Peyer's patch (tissue), 4 donors: ENCODE measurements at regions not wholly inside any gene's neighbourhood (a gene's known extent, or its start where the extent isn't known, plus 50 kb on each side); places are given as distances from the start of the nearest gene placed in this dataset.
A peak's percentile ranks its signal among the peaks of the same experiment; 100 is the strongest.

Source experiments
- DNase-seq, 3 donors: peaks; one replicate each; pipeline ENCODE4 v3.0.0-alpha.2; 2017 to 2019
- H3K27ac ChIP-seq, 4 donors: fragments of 200-600 bp; sonication (generic); one replicate each; pipeline ENCODE4 v1.5.1; 2016 to 2019
- H3K27me3 ChIP-seq, 2 donors: fragments of 200-600 bp; sonication (generic); one replicate each; pipeline ENCODE4 v1.5.1; 2019
- H3K36me3 ChIP-seq, 3 donors: fragments of 200-600 bp; sonication (generic); one replicate each; pipeline ENCODE4 v1.5.1; 2016 to 2019
- H3K4me1 ChIP-seq, 4 donors: fragments of 200-600 bp; sonication (generic); one replicate each; pipeline ENCODE4 v1.5.1; 2016 to 2019
- H3K4me3 ChIP-seq, 4 donors: fragments of 200-600 bp; sonication (generic); 1 replicate in 3 of 4; 2 replicates in 1 of 4; pipeline ENCODE4 v1.5.1; 2016 to 2019; ENCODE audit warnings: mild to moderate bottlenecking in 1 of 4
- H3K9me3 ChIP-seq, 4 donors: fragments of 200-600 bp; sonication (generic); one replicate each; pipeline ENCODE4 v1.5.1; 2016 to 2019; ENCODE audit warnings: mild to moderate bottlenecking in 1 of 4
- POLR2A ChIP-seq, 2 donors: fragments of 450-650 bp; IDR thresholded peaks; one replicate each; pipeline ENCODE4 v1.5.1; 2017; ENCODE audit warnings: antibody characterized with exemption in 2 of 2, mild to moderate bottlenecking in 2 of 2, moderate library complexity in 2 of 2
- TF ChIP-seq, protein P1 (sequence below), 6 experiments: fragments of 450-650 bp in 4 of 6; fragments of 200-600 bp in 2 of 6; sonication (generic) in 1 of 6; IDR thresholded peaks; one replicate each; pipeline ENCODE4 v1.5.1; 2017 to 2019; ENCODE audit warnings: antibody characterized with exemption in 6 of 6, mild to moderate bottlenecking in 3 of 6, moderate library complexity in 1 of 6

DNA sequence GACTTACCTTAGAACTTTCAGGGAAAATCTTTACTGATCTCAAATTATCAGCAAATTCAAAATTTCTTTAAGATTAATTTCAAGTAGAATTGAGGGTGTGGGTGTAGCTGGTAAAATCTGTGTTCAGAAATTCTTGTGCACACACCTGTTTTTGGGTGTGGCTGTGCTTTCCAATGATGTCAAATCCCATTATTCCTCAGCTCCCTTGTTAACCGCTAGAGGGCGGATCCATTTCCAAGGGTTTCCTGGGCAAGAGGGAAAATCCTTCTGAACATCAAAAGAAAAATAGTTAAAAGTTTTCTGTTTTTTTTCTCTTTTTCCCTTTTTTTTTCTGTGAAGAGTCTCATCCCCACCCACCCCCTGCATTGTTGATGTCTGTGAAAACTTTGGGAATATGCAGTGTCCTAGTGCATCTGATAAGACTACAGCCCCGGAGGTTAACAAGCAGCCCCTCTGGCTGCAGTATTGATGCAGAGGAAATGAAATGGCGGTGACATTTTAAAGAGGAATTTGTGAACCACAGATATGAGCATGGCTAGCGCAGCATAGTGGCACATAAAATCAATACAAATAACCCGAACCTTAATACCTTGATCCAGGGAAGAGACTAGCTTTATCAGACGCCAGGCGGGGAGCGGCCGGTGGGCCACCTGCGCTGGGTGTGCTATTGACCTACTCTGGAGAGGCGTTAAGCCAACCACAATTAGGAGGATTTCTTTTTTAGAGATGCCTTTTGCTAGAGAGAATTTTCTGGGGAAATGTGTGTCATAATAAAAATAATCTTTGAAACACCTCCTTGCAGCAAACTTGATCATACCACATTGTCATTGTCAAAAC is 130.9 kb downstream of the FOXA2 start:
- no peak overlapping the region for H3K27ac ChIP-seq
- H3K27me3 ChIP-seq = no peaks in the 10 kb centered on the region
- no peak for TF ChIP-seq POLR2A (IDR thresholded peaks at IDR 0.05)
- TF ChIP-seq, protein P1, sequence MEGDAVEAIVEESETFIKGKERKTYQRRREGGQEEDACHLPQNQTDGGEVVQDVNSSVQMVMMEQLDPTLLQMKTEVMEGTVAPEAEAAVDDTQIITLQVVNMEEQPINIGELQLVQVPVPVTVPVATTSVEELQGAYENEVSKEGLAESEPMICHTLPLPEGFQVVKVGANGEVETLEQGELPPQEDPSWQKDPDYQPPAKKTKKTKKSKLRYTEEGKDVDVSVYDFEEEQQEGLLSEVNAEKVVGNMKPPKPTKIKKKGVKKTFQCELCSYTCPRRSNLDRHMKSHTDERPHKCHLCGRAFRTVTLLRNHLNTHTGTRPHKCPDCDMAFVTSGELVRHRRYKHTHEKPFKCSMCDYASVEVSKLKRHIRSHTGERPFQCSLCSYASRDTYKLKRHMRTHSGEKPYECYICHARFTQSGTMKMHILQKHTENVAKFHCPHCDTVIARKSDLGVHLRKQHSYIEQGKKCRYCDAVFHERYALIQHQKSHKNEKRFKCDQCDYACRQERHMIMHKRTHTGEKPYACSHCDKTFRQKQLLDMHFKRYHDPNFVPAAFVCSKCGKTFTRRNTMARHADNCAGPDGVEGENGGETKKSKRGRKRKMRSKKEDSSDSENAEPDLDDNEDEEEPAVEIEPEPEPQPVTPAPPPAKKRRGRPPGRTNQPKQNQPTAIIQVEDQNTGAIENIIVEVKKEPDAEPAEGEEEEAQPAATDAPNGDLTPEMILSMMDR (IDR thresholded peaks at IDR 0.05) = peak in 4 of 6 experiments; percentile 37 to 69 (median 62)
- DNase-seq = peak in 1 of 3 donors; percentile 51
- no peaks in the 10 kb centered on the region for H3K9me3 ChIP-seq
- no peaks in the 10 kb centered on the region for H3K36me3 ChIP-seq
- no peak overlapping the region for H3K4me3 ChIP-seq
- peaks cover 0 to 4% (median 0%) of the 10 kb centered on the region in 4 donors for H3K4me1 ChIP-seq

DNA sequence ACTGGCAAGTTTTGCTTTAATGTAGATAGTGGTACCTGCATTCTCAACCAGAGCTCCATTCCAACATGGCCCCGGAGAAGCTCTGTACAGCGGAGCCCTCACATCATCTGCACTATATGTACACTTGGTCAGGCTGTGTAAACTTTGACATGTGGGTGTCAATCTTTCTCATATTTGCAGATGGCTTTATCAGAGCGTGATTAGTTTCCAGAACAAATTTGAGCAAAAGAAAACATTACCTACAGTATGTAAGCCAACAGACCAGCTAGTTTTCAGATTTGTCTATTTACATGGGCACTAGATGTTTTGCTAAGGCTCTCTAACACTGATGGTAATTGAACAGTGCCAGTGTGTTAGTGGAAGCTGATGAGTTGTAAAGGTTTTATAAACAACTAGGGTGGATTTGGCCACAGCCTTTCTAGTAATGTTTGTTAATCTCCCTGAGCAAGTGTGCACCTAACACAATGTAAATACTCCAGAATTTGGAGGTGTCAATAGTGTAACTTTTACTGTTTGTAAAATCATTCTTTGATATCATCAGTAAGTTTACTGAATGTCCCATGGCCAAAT is 131.8 kb downstream of the FOXA2 start:
- Histone ChIP-seq H3K4me3 (no peak overlapping the region), H3K9me3 (no peaks in the 10 kb centered on the region), H3K36me3 (no peaks in the 10 kb centered on the region), H3K27ac (no peak overlapping the region), H3K4me1 (peaks cover 0 to 4% (median 0%) of the 10 kb centered on the region in 4 donors), H3K27me3 (no peaks in the 10 kb centered on the region)
- no peak for TF ChIP-seq POLR2A (IDR thresholded peaks at IDR 0.05)
- TF ChIP-seq, protein P1 (IDR thresholded peaks at IDR 0.05) = no peak
- no peak for DNase-seq

DNA sequence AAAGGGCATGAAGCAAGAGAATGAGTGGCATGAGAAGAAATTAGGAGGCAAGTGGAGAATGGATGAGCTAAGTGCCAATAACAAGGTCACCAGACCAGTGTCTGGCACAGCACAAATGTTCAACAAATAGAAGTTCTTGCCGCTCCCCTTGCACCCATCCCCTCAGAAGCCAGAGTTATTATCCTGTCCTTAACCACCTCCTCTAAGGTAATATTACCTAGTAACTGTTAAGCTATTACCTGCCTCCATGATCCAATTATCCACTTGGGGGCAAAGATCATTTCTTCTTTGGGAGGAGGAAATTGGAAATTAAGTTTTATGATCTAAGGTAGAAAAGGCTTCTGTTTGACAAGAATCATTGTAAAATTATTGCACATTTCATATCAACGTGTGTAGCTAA is 133.8 kb downstream of the FOXA2 start:
- H3K36me3 ChIP-seq = no peaks in the 10 kb centered on the region
- peaks cover 0 to 4% (median 0%) of the 10 kb centered on the region in 4 donors for H3K4me1 ChIP-seq
- no peaks in the 10 kb centered on the region for H3K9me3 ChIP-seq
- H3K27ac ChIP-seq = no peak overlapping the region
- H3K27me3 ChIP-seq = no peaks in the 10 kb centered on the region
- DNase-seq = no peak
- no peak overlapping the region for H3K4me3 ChIP-seq
- no peak for TF ChIP-seq POLR2A (IDR thresholded peaks at IDR 0.05)
- TF ChIP-seq, protein P1 (IDR thresholded peaks at IDR 0.05) = peak in 1 of 6 experiments; percentile 5

DNA sequence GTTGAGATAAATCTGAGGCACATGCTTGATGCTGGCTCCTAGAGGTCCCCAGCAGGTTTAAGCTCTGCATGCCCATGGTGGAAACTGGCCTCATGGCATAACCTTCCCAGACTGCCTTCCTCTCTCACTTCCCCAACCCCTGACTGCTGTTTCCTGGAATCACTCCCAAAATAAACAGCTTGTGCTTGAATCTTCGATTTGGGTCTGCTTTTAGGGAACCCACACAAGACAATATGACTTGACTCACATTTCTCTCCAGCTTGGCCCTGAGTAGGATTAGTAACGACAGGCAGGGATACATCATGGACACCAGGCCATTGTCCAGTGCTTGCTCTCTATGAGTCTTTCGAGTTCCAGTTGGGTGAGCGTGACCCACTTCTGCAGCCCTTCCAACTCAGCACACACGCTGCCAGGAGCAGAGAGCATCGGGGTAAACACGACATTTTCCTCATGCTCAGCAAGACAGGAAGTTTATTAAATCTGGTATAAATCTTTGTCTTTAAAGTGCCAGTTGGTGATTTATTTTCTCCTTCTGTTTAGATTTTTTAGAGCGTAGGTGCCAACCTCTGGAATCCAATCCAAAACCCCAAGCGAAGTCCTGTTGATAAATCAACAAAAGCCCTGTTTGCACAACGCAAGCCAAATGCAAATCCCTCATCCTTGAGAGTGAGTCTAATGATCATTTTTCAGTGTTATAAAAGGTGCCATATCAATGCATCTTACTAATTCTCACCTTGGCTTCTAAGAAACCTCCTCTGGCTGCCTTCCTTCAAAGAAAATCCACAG is 135.0 kb downstream of the FOXA2 start:
- DNase-seq = no peak
- no peak overlapping the region for H3K4me3 ChIP-seq
- no peaks in the 10 kb centered on the region for H3K36me3 ChIP-seq
- no peak overlapping the region for H3K27ac ChIP-seq
- no peaks in the 10 kb centered on the region for H3K9me3 ChIP-seq
- H3K27me3 ChIP-seq = no peaks in the 10 kb centered on the region
- no peak for TF ChIP-seq POLR2A (IDR thresholded peaks at IDR 0.05)
- TF ChIP-seq, protein P1 (IDR thresholded peaks at IDR 0.05) = no peak
- H3K4me1 ChIP-seq = peaks cover 0 to 4% (median 0%) of the 10 kb centered on the region in 4 donors

DNA sequence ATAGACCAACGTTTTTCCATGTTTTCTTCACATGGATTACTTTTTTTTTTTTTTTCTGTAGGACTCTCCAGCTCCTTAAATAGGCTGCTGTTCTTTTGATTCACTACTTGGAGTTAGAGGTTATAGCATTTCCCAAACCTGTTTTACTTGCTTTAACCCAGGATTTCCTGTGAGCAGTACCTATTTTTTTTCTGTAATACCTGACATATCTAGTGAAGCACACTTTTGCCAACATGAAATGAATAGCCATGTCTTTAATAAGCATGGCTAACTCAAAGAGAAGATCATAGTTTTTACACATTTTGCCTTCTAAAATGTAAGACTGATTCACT is 137.0 kb downstream of the FOXA2 start:
- DNase-seq = no peak
- no peak overlapping the region for H3K27ac ChIP-seq
- TF ChIP-seq, protein P1 (IDR thresholded peaks at IDR 0.05) = no peak
- no peak for TF ChIP-seq POLR2A (IDR thresholded peaks at IDR 0.05)
- H3K4me1 ChIP-seq = peaks cover 0 to 4% (median 0%) of the 10 kb centered on the region in 4 donors
- no peak overlapping the region for H3K4me3 ChIP-seq
- H3K9me3 ChIP-seq = no peaks in the 10 kb centered on the region
- no peaks in the 10 kb centered on the region for H3K36me3 ChIP-seq
- H3K27me3 ChIP-seq = no peaks in the 10 kb centered on the region
